ENCODE measurements at regions not wholly inside any gene's neighbourhood (a gene's known extent, or its start where the extent isn't known, plus 50 kb on each side); places are given as distances from the start of the nearest gene placed in this dataset.
A peak's percentile ranks its signal among the peaks of the same experiment; 100 is the strongest.

DNA sequence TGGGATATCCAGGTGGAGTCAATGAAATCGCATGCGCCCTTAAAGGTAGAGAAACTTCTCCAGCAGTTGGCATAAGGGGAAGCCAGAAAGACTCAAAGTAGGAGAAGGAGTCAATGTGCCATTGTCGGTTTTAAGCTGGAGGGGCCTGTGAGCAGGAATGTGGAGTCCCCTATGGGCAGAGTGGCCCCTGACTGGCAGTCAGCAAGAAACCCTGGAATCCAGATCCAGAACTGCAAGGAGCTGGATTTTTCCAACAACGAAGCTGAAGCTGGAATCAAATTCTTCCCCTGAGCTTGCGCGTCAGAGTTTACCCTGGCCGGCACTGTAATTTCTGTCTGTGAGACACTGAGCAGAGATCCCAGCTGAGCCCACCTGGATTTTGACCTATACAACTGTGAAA lies 315.0 kb downstream of the DHX35 start:
- DNase-seq = no peak

DNA sequence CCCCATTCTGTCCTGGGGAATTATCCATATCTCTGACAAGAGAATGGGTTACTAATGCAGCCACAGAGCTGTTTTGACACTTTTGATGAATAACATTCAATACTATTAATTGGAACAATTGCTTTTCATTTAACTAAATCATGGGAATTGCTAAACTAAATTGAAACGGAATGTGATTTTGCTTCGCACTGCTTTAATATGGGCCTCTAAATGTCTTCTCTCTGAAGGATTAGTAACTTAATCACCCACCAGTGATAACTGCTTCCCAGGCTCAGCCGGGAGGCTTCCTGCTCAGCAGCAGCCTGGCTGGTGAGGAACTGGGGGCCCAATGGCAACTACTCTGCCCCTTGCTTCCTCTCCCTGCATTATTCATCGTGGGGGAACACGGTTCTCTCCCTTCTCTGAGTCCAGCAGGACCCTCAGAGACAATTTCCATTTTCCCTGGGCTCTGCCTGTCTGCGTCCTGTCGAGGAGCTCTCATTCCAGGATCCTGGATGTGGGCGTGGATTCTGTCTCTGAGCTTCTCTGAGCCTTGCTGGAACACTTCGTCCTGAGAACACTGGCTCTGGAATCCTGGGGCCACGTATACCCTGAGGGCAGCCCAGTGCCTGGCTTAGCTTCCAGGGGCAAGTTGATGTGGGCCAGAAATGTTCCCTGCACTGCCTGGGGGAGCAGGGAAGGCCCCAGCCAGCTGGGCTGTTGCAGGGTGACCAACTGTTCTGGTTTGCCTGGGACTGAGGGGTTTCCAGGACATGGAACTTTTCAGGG lies 308.9 kb downstream of the DHX35 start:
- DNase-seq = no peak

DNA sequence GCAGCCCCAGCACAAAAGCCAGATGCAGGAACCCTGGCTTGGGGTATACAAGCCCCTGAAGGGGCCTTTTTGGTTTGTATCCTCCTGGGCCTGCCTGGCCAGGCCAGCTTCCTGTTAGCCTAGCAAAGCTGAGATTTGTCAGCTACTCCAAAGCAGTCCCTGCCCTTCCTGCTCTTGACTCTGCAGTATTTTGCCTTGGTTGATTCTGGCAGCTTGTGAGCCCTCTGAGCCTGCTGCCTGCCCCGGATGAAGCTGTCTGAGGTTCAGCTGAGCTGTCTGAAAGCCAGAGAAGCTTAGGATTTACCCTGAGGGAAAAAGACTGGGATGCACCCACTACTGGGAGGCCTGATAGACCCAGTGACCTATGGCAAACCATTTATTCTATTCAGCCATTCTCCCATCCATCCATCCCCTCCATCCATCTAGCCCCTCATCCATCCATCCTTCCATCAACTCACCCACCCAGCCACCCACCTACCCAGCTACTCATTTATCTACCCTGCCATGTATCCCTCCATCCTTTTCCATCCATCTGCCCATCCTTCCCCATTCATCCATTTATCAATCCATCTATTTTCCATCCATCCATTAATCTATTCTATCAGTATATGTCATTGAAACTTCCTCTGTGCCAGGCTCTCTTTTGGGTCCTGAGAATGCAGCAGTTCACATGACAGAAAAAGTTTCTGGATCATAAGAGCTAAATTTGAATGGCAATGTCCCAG lies 307.5 kb downstream of the DHX35 start:
- no peak for DNase-seq

DNA sequence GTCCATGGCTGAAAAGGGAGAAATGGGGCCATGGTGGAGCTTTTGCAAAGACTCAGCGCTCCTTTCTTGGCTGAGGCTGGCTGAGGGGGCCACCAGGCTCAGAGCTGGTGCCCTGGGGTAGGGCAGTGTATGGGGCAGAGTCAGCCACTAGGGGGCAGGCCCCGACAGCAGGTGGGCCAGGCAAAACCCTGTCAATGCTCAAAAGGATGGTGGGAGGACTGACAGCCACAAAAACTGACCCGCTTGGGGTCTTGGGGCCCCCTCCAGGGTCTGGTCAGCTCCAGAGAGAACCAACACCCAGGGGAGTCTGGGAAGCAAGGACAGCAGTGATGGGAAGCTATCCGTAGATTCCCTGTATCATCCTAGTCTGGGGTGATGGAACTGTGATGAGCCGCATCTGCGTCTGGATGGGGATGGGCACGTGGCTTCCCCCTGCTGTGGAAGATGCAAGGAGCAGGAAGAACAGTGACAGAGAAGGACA lies 306.9 kb downstream of the DHX35 start:
- peak; percentile 58 for DNase-seq

DNA sequence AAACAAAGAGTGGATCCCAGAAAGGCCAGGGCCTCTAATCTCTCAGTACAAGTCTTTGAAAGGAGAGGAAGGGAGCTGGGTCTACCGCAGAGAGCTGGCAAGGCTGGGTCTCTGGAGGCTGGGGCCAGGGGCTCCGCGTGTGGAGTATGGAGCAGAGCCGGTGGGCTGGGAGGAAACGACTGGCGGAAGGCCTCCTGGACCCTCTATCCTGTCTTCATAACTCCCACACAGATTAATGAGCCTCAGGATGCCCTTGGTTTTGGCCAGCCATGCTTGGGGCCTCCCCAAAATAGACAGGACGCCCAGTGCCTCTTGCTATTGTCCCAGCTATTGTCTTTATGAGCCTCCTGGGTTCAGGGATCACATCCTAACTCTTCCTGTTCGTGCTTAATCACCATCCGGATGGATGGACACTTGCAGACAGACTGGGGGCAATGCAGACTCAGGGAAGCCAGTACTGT lies 306.4 kb downstream of the DHX35 start:
- no peak for DNase-seq

DNA sequence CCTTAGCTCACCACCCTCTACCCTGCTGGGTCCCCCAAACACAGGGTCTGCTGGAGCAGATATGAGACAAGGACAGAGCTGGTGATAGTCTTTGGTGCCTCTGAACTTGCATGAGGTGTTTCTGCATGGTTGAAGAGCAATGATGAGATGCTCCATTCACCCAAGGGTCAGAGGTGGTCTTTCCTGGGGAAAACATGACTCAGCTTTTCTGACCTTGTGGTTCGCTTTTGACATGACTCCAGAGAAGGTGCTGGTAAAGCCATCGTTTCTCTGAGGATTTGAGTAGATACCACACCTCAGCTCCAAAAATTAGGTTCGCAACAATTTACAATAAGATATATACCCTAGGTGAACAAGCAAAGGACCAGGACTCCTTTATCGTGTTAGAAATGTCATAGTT lies 304.8 kb downstream of the DHX35 start:
- no peak for DNase-seq

DNA sequence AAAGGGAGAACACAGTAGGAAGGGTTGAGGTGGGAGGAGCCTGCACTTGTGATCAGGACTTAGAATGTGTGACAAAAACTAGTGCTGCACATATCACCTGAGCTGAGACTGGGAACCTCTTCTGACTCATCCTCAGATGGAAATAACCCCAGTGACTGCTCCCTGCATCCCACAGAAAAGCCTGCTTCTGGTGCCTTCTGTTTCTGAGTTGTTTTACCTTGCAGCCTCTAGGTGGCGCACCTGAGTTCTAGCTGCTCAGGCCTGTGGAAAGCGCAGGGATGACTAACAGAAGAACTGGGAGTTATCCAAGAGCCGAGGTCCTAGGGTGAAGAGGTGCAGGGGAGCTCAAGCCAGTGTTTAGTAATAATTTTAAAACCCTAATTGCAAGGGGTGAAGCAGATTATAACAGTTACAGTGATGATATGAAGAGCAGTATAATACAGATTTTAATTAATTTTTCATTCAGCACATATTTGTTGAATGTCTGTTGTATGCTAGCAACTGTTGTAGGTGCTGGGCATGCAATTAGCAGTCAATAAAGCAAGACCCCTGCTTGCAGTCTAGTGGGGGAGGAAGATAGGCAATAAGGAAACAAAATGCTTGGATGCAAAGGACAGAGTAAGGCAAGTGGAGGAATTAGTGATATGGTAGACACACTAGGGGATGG lies 302.5 kb downstream of the DHX35 start:
- DNase-seq = peak; percentile 74

DNA sequence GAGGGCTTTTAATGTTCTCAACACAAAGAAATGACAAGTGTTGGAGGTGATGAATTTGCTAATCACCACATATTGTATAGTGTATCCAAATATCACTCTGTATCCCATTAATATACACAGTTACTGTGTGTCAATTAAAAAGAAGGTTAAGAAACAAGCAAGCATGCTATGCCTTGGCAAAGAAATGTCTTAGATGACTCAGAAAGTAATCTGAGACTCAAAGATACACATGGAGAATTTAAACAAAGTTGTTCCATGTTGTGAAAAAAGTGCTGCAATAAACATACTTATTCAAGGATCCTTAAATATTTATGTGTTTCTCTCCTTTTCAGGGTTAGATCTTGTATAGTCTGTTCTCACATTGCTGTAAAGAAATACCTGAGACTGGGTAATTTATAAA lies 300.9 kb downstream of the DHX35 start:
- no peak for DNase-seq

DNA sequence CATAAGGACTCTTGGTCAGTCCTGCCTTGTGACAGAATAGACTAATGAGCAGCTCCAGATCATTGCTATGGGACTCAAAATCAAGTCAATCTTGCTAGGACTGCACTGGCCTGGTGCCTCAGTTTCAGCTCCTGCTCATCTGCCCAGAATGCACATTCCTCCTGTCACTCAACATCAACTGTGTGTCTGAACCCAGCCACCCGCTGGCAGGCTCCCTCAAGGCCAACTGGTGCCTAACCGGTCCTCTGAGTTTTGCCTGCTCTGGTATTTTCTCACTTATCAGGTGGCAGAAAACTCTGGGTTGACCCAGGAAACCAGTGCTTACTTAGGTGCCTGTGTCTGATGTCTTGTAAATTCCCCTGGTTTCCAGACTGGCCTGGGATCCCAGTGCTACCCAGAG lies 297.7 kb downstream of the DHX35 start:
- DNase-seq = no peak

DNA sequence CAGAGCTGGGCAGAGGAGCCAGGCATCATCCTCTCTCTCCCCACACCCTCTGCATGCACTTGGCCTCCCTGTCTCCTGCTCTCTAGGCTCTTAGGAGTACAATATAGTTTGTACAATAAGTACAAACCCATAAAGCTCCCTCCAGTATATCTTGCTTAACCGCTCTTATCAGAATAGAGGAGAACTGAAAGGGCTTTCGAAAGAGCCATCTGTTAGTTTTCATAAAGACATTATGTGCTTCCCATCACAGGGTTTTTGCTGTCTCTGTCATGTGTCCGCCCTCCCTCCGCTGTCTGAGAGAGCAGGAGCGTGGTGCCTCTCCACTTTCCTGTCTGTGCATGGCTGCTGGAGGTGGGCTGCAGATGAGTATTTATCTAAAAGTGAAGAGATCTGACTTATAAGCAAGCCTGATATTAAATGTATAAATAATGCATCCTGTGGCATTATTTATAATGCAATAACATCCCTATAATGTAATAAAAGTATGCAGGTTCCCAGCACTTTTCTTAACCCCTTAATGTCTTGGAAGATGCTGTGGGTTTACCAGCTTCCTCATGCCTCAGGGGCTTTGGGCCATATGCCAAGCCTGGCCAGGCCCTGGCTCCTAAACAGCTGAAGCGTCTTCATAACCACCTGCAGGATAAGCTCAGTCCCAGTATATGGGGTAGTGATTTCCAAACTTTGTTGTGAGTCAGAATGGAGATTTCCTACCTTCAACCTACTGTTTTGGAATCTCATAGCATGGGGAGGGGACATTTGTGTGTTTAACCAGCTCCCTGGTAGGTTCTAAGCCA lies 297.1 kb downstream of the DHX35 start:
- no peak for DNase-seq

DNA sequence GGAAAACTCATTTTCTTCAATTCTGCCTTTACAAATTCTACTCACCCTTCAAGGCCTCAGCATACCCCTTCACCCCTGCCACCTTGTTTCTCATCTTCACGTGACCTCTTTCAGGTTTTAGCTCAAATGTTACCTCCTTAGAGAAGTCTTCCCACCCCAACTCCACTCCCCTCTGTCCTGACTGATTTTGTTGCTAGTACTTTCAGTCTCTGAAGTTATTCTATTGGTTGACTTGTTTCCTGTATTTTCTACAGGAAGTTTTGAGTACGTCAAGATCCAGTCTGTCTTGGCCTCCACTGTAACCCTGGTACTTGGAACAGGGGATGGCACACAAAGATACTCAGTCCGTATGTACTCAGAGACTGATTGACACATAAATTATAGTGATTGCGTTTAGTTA lies 296.1 kb downstream of the DHX35 start:
- no peak for DNase-seq

DNA sequence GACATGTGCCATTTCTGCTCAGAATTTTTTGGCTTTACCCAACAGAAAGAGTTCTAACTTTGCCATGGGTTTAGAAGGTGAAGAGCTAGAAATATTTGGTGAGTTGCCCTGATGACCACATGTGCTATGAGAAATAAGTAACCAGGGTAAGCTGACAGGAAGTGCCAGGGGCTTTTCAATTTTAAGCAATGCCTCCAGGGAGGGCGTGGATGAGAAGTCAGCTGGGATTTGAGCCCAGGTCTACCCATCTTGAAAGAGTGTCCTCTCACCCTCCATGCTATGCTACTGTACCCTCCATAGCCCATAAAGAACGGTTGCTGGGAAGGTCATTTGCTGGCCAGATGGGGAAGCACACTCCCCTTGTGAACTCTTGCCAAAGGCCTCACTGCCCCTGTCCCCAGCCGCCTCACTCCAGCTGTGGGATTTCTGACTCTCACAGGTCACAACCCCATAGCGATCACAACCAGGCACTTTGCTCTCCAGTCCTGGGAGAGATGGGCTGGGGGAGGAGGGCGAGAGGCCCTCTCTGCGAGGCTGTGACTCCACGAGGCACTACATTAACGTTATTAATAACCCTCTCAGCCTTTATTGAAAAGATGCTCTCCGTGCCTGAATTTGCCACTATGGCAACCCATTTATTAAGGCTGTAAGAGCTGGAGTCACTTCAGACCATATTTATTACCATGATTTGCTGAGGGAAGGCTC lies 291.1 kb downstream of the DHX35 start:
- DNase-seq = no peak

DNA sequence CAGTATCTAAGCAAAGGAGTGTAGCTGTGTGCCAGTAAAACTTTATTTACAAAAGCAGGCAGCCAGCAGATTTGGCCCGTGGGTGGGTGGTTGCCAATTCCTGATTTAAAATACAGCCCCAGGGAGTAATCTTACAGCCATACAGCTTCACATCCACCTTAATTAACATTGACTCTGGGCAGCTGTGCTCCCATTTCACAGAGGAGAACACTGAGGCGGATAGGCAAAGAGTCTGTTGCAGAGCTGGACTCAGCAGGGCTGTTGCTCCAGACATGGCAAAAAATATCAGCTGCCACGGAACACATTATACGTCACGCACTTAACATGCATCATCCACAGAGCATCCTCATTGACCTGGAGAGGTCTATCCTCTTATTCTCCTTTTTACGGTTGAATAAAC lies 289.9 kb downstream of the DHX35 start:
- DNase-seq = no peak

DNA sequence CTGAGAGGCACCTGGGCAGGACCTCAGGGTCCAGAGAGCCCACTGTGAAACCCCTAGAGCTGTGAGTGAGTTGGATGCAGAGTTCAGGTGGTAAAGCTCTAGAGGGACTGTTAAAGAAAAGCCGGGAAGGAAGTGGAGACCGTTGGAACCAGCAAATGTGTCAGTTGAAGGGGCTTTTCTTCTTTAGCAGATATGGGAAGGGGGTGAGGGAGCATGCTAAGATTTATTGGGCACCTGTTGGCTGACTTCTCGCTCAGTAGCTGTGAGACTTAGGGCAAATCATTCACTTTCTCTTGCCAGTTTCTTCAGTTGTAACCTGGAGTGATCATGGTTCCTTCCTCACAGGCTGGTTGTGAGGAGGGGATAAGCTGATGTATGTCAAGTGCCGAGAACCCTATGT lies 287.7 kb downstream of the DHX35 start:
- no peak for DNase-seq

DNA sequence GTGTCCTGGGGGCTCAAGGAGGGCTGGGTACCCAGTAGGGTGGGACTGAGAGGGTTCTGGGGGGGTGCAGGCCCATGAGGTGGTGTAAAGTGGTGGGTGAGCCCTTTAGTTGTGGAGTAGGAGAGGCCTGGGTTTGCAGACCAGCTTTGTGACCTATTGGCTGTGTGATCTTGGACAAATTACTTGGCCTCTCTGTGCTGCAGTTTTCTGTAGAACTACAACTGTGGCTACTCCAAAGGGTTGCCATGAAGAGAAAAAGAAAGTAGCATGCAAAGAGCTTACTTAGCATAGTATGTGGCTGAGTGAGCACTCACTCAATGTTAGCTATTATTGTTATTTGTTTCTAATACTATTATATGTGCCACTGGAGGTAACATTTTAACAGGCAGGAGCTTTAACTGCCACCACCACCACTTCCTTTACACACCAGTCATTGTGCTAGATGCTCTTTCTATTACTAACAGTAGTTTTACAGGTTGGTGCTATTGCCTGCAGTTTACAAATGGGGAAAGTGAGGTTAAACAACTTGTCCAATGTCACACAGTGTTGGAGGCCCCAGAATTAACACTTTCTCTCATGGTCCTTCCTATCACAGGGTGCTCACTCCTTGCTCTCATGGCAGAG lies 286.8 kb downstream of the DHX35 start:
- no peak for DNase-seq

DNA sequence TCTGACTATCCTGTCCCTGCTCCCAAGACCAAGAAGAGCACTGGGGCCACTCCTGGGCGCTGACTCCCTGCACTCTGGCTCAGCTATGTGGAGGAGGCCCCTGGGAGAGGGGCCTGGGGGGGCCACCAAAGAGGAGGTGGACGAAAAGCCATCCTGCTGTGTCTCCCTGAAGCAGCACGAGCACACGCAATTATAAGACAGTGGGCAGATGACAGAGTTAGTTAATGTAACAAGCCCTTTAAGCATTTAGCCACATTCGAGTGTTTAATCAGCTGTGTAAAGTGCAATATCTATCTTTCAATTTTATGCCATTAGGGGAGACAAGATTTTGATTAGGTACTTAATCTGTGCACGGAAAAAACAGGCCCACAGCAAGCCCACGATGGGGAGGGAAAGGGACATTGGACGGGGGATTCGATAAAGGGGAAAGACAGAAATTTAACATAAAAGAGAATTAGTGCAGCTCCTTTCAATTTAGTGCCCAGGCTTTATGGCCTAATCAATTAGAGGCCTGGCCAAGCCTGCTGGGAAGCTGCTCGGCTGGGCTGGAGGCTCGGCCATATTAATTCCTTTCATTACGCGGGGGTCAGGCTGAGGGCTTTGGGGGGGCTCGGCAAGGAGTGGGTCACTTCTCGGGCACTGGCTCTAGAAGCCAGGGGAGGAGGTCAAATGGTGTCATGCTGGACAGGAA lies 286.2 kb downstream of the DHX35 start:
- DNase-seq = no peak

DNA sequence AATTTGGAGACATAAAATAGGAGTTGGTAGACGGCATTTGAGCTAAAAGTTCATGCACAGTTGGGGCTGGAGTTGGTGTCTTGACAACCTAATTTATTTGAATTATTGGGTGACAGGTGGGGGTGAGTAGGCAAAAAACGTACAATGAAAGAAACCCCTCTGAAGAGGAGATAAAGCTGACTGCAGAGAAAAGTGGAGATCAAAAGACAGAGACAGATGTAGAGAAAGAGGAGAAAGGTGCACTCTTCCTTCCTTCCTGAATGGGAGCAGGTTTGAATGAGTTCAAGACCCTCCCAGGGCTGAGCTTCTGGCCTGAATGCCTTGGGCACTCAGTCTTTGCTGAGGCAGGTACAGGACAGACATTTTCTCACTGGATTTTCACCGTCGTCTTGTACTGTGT lies 284.3 kb downstream of the DHX35 start:
- no peak for DNase-seq

DNA sequence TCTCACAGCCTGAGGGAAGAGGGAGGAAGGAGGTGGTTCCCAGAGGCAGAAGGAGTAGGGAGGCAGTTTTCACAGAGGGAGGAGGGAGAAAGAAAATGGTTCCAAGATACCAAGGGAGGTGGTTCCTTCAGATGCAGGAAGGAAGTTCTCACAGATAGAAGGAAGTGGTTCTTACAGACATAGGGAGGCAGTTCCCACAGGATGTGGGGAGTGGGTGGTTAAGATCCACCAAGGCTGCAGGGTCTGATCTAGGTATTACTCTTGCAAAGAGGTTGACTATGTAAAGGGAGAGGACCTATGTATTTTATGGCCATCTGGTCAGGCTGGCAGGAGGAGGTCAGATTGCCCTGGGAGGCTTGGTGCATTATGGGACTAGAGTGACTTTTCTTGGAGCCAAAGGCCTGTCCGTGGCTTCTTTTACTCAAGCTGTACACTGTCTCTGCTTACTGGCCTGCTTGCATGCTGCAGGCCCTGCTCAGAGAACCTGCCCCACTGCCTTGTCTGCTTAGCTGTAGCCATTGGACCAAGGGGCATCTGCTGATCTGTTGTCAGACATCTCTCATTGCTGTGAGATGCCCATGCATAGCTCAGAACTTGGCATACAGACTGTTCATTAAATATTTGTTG lies 283.7 kb downstream of the DHX35 start:
- DNase-seq = no peak

DNA sequence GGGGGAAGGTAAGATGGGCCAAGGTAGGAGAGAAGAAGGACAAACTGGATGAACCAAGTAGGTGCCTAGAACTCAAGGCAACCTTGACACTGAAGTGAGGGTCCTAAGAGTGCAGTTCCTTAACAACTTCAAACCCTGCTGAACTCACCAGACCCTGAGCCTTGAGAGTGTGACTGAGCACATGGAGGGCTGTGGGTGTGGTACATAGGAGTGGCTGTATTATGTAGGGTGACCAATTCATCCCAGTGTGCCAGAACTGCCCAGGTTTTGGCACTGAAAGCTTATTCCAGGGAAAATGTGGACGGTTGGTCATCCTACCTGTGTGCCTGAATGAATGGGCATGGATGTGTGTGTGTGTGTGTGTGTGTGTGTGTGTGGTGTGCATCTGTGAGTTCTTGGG lies 281.8 kb downstream of the DHX35 start:
- no peak for DNase-seq

DNA sequence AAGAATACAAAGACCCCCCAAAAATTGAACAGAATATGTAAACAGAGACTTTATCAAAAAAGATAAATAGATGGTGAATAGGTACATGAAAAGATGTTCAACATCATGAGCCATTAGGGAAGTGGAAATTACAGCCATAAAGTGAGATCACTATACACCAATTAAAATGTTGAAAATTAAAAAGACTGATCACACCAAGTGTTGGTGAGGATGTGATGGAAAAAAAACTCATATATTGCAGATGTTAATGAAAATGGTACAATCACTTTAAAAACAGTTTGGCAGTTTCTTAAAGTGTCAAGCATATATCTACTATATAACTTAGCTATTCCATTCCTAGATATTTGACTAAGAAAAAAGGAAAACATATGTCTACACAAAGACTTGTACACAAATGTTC lies 280.5 kb downstream of the DHX35 start:
- DNase-seq = no peak
